Esophagus muscularis mucosa (tissue), 4 donors: ENCODE measurements at regions not wholly inside any gene's neighbourhood (a gene's known extent, or its start where the extent isn't known, plus 50 kb on each side); places are given as distances from the start of the nearest gene placed in this dataset.

Source experiments
- DNase-seq: peaks from one replicate; pipeline ENCODE4 v3.0.0-alpha.2; 2017; ENCODE audit errors: extremely low spot score
- H3K27ac ChIP-seq, 4 donors: fragments of 200-600 bp; sonication (generic); replicated peaks in 1 of 4; 1 replicate in 3 of 4; 2 replicates in 1 of 4; pipeline ENCODE4 v1.5.1; 2016 to 2019; ENCODE audit warnings: mild to moderate bottlenecking in 1 of 4
- H3K27me3 ChIP-seq, 4 donors: fragments of 200-600 bp; sonication (generic); one replicate each; pipeline versions ENCODE4 v1.5.1 to v1.6.0; 2016 to 2019
- H3K36me3 ChIP-seq, 4 donors: fragments of 200-600 bp; sonication (generic); one replicate each; pipeline ENCODE4 v1.5.1; 2016 to 2019
- H3K4me1 ChIP-seq, 4 donors: fragments of 200-600 bp; sonication (generic); one replicate each; pipeline ENCODE4 v1.5.1; 2016 to 2019
- H3K4me3 ChIP-seq, 4 donors: fragments of 200-600 bp; sonication (generic); 1 replicate in 2 of 4; 2 replicates in 2 of 4; pipeline ENCODE4 v1.5.1; 2016 to 2019; ENCODE audit warnings: mild to moderate bottlenecking in 4 of 4, moderate library complexity in 1 of 4
- H3K9me3 ChIP-seq, 4 donors: fragments of 200-600 bp; sonication (generic); 1 replicate in 3 of 4; 2 replicates in 1 of 4; pipeline ENCODE4 v1.5.1; 2016 to 2019
- EP300 ChIP-seq: sonication (generic); formaldehyde crosslinking; IDR thresholded peaks from one replicate; pipeline ENCODE4 v1.6.1; 2017; ENCODE audit warnings: antibody characterized with exemption
- POLR2A ChIP-seq: fragments of 450-650 bp; IDR thresholded peaks from one replicate; pipeline ENCODE4 v1.6.1; 2017; ENCODE audit warnings: antibody characterized with exemption, moderate library complexity, mild to moderate bottlenecking, low read depth
- POLR2AphosphoS5 ChIP-seq, 2 donors: sonication (generic); formaldehyde crosslinking; IDR thresholded peaks; one replicate each; pipeline ENCODE4 v1.6.1; 2017; ENCODE audit warnings: antibody characterized with exemption in 2 of 2
- WGBS: methylation state at CpG from one replicate; pipeline ENCODE4 v1.1.5; 2018; 5-methylcytosine and 5-hydroxymethylcytosine counted together
- intact Hi-C: fragments of 100-400 bp; cut with DNase I; formaldehyde crosslinking; loops from one replicate; pipeline ENCODE4 v1.15.1; 2023
- TF ChIP-seq, protein P1 (sequence below), 3 experiments: fragments of 200-600 bp in 2 of 3; fragments of 450-650 bp in 1 of 3; sonication (generic) in 2 of 3; IDR thresholded peaks; one replicate each; pipeline ENCODE4 v1.5.1; 2017 to 2019; ENCODE audit warnings: antibody characterized with exemption in 3 of 3, mild to moderate bottlenecking in 2 of 3, moderate library complexity in 1 of 3

GRCh38 chr5:93272108-93272507, 308.9 kb downstream of the NR2F1-AS1 start:
- no peak for TF ChIP-seq EP300
- TF ChIP-seq POLR2AphosphoS5 (IDR thresholded peaks at IDR 0.05) = no peak
- TF ChIP-seq, protein P1, sequence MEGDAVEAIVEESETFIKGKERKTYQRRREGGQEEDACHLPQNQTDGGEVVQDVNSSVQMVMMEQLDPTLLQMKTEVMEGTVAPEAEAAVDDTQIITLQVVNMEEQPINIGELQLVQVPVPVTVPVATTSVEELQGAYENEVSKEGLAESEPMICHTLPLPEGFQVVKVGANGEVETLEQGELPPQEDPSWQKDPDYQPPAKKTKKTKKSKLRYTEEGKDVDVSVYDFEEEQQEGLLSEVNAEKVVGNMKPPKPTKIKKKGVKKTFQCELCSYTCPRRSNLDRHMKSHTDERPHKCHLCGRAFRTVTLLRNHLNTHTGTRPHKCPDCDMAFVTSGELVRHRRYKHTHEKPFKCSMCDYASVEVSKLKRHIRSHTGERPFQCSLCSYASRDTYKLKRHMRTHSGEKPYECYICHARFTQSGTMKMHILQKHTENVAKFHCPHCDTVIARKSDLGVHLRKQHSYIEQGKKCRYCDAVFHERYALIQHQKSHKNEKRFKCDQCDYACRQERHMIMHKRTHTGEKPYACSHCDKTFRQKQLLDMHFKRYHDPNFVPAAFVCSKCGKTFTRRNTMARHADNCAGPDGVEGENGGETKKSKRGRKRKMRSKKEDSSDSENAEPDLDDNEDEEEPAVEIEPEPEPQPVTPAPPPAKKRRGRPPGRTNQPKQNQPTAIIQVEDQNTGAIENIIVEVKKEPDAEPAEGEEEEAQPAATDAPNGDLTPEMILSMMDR (IDR thresholded peaks at IDR 0.05) = no peak
- no peak for TF ChIP-seq POLR2A
- intact Hi-C loops = no loop called here
- no peak overlapping the region for H3K4me3 ChIP-seq
- H3K27ac ChIP-seq = no peak overlapping the region
- no peaks in the 10 kb centered on the region for H3K4me1 ChIP-seq
- 79% methylated on average over 5 of the region's 5 CpGs for WGBS
- H3K9me3 ChIP-seq = no peaks in the 10 kb centered on the region
- no peaks in the 10 kb centered on the region for H3K27me3 ChIP-seq
- no peaks in the 10 kb centered on the region for H3K36me3 ChIP-seq
- DNase-seq = no peak

- 95% methylated on average over 8 of the region's 13 CpGs for WGBS
These were observed 313.3 kb downstream of the NR2F1-AS1 start for GRCh38 chr5:93267736-93268135.

GRCh38 chr5:93267276-93267675, 313.7 kb downstream of the NR2F1-AS1 start:
- no peaks in the 10 kb centered on the region for H3K36me3 ChIP-seq
- intact Hi-C loops = no loop called here
- 96% methylated on average over 20 of the region's 20 CpGs for WGBS
- H3K9me3 ChIP-seq = no peaks in the 10 kb centered on the region
- no peak for DNase-seq
- no peaks in the 10 kb centered on the region for H3K4me1 ChIP-seq
- no peak overlapping the region for H3K27ac ChIP-seq
- H3K4me3 ChIP-seq = no peak overlapping the region
- no peak for TF ChIP-seq POLR2AphosphoS5 (IDR thresholded peaks at IDR 0.05)
- TF ChIP-seq, protein P1 (IDR thresholded peaks at IDR 0.05) = no peak
- TF ChIP-seq POLR2A = no peak
- no peaks in the 10 kb centered on the region for H3K27me3 ChIP-seq

More at GRCh38 chr5:93267736-93268135, 313.3 kb downstream of the NR2F1-AS1 start:
- Histone ChIP-seq H3K36me3 (no peaks in the 10 kb centered on the region), H3K9me3 (no peaks in the 10 kb centered on the region), H3K4me1 (no peaks in the 10 kb centered on the region), H3K4me3 (no peak overlapping the region), H3K27ac (no peak overlapping the region), H3K27me3 (no peaks in the 10 kb centered on the region)
- intact Hi-C loops = no loop called here
- no peak for DNase-seq
- TF ChIP-seq, protein P1 (IDR thresholded peaks at IDR 0.05) = no peak
- TF ChIP-seq EP300 (no peak), POLR2A (no peak), POLR2AphosphoS5 (IDR thresholded peaks at IDR 0.05) (no peak)

GRCh38 chr5:93257616-93258015, 323.4 kb downstream of the NR2F1-AS1 start:
- H3K27ac ChIP-seq = no peak overlapping the region
- intact Hi-C loops = no loop called here
- no peaks in the 10 kb centered on the region for H3K36me3 ChIP-seq
- no peaks in the 10 kb centered on the region for H3K9me3 ChIP-seq
- no peak overlapping the region for H3K4me3 ChIP-seq
- WGBS = 94% methylated on average over 3 of the region's 3 CpGs
- no peak for DNase-seq
- TF ChIP-seq EP300 (no peak), POLR2A (no peak), POLR2AphosphoS5 (IDR thresholded peaks at IDR 0.05) (no peak)
- TF ChIP-seq, protein P1 (IDR thresholded peaks at IDR 0.05) = no peak
- no peaks in the 10 kb centered on the region for H3K4me1 ChIP-seq
- H3K27me3 ChIP-seq = no peaks in the 10 kb centered on the region

DNA sequence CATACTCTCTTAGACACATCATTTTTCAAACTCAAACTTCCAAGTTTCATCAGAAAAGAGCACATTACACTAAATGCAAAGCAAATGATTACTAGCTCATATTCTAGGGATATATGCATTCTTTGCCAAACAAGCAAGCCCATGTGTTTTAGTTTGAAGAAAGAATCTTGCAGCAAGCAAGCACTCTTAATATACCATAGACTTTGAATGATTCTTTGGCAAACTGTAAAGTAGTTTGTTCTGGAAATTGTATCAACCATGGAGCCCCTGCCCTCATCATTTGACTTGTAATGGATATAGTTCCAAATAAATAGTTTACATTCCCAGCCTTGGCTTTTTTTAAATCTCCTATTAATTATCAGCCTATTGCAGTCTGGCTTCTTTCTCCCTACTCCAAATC, 325.2 kb downstream of the NR2F1-AS1 start:
- Histone ChIP-seq H3K27me3 (no peaks in the 10 kb centered on the region), H3K9me3 (no peaks in the 10 kb centered on the region), H3K36me3 (no peaks in the 10 kb centered on the region), H3K4me3 (no peak overlapping the region), H3K27ac (no peak overlapping the region), H3K4me1 (no peaks in the 10 kb centered on the region)
- intact Hi-C loops = no loop called here
- no peak for DNase-seq
- TF ChIP-seq, protein P1 (IDR thresholded peaks at IDR 0.05) = no peak
- TF ChIP-seq EP300 (no peak), POLR2AphosphoS5 (IDR thresholded peaks at IDR 0.05) (no peak), POLR2A (no peak)
